ENCODE measurements at regions not wholly inside any gene's neighbourhood (a gene's known extent, or its start where the extent isn't known, plus 50 kb on each side); places are given as distances from the start of the nearest gene placed in this dataset.

DNA sequence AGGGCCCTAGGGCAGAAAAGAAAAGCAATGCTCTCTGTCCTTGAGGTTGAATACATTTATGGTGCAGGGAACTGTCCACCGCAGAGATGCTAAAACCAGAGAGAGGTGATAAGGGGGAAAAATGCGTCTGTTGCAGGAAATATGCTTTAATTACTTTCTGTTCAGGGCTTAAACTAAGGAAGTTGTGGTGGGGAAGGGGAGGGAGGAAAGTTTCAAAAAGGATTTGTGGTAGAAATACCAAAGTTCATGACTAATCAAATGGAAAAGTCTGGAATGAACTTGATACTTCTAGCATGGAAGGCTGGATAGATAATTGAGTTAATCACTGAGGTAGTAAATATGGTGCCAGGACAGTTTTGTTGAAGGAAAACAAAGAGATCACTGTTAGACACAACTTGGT lies 99.0 kb downstream of the ASB9 start:
- TF ChIP-seq, protein P1, sequence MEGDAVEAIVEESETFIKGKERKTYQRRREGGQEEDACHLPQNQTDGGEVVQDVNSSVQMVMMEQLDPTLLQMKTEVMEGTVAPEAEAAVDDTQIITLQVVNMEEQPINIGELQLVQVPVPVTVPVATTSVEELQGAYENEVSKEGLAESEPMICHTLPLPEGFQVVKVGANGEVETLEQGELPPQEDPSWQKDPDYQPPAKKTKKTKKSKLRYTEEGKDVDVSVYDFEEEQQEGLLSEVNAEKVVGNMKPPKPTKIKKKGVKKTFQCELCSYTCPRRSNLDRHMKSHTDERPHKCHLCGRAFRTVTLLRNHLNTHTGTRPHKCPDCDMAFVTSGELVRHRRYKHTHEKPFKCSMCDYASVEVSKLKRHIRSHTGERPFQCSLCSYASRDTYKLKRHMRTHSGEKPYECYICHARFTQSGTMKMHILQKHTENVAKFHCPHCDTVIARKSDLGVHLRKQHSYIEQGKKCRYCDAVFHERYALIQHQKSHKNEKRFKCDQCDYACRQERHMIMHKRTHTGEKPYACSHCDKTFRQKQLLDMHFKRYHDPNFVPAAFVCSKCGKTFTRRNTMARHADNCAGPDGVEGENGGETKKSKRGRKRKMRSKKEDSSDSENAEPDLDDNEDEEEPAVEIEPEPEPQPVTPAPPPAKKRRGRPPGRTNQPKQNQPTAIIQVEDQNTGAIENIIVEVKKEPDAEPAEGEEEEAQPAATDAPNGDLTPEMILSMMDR (IDR thresholded peaks at IDR 0.05; ENCODE audit: insufficient read depth, low read length, poor library complexity, severe bottlenecking) = no peak
- TF ChIP-seq EZH2phosphoT487 (conservative IDR thresholded peaks at IDR 0.05; ENCODE audit: low read length) = no peak

Measured in SU-DHL-6 (cell line).